ENCODE measurements at regions not wholly inside any gene's neighbourhood (a gene's known extent, or its start where the extent isn't known, plus 50 kb on each side); places are given as distances from the start of the nearest gene placed in this dataset.

DNA sequence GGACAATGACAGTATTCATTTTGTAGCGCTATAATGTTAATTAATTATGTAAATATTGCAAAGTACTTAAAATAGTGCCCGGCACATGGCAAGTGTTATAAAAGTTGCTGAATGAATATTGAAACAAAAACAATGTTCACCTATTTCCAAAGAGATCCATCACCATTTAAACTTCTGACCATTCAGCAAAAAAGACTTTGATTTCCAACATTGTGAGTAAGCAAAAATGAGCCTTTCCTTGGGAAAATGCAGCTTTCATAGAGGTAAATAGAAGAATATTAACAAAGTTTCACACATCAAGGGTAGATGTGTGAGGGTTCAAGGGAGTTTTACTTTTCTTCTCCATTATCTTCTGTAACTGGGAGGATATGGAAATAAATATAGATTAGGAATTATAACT is 1089.4 kb upstream of the C9orf72 start:
- no peak for TF ChIP-seq CTCF (IDR thresholded peaks at IDR 0.05)
- TF ChIP-seq POLR2AphosphoS5 (IDR thresholded peaks at IDR 0.05): no peak
- no peak for TF ChIP-seq POLR2A (IDR thresholded peaks at IDR 0.05)

Measured in prostate gland (tissue), 2 donors.